ENCODE measurements at regions not wholly inside any gene's neighbourhood (a gene's known extent, or its start where the extent isn't known, plus 50 kb on each side); places are given as distances from the start of the nearest gene placed in this dataset.

DNA sequence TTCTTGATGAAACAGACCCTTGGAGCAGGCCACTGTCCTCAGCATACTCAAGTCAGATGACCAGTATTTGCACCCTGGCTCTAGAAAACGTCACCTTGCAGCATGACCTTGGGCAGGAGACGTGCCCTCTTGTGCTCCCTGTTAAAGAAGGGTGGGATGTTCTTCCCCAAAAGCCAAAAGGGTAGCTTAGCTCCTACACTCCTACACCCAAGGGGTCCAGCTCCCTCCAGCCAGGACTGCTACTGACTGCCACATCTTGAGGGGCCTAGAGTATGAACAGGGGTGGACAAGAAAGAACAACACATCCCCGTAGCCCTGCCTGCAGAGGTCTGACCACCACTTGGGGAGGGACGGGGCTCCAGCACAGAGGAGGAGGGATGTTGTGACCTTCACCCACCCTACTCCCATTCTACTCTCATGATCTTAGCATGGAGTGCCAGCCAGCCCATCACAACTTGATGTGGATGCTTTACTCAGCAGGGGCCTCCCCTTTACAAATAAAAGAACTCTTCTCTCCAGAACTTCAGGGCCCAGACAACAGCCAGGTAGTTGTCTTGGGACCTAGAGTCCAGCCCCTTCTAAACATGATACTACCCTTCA lies 165.3 kb upstream of the ZMIZ1 start:
- TF ChIP-seq, protein P1, sequence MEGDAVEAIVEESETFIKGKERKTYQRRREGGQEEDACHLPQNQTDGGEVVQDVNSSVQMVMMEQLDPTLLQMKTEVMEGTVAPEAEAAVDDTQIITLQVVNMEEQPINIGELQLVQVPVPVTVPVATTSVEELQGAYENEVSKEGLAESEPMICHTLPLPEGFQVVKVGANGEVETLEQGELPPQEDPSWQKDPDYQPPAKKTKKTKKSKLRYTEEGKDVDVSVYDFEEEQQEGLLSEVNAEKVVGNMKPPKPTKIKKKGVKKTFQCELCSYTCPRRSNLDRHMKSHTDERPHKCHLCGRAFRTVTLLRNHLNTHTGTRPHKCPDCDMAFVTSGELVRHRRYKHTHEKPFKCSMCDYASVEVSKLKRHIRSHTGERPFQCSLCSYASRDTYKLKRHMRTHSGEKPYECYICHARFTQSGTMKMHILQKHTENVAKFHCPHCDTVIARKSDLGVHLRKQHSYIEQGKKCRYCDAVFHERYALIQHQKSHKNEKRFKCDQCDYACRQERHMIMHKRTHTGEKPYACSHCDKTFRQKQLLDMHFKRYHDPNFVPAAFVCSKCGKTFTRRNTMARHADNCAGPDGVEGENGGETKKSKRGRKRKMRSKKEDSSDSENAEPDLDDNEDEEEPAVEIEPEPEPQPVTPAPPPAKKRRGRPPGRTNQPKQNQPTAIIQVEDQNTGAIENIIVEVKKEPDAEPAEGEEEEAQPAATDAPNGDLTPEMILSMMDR (conservative IDR thresholded peaks at IDR 0.05; ENCODE audit: low read depth, low read length), result no peak
- TF ChIP-seq EZH2 (IDR thresholded peaks at IDR 0.05; ENCODE audit: borderline replicate concordance, low read depth, low read length, poor library complexity, severe bottlenecking), result no peak
